Adrenal gland (tissue), 5 donors: ENCODE measurements at regions not wholly inside any gene's neighbourhood (a gene's known extent, or its start where the extent isn't known, plus 50 kb on each side); places are given as distances from the start of the nearest gene placed in this dataset.

Experiments
- CTCF ChIP-seq, 6 experiments: fragments of 450-650 bp in 4 of 6; fragments of 200-600 bp in 2 of 6; sonication (generic) in 1 of 6; IDR thresholded peaks; 1 replicate in 5 of 6; 2 replicates in 1 of 6; pipeline versions ENCODE4 v1.5.1 to v1.8.0; 2016 to 2021; ENCODE audit warnings: antibody characterized with exemption in 6 of 6, mild to moderate bottlenecking in 2 of 6, moderate library complexity in 1 of 6
- POLR2A ChIP-seq, 2 donors: fragments of 450-650 bp; IDR thresholded peaks; one replicate each; pipeline ENCODE4 v1.6.1; 2017; ENCODE audit warnings: antibody characterized with exemption in 2 of 2, mild to moderate bottlenecking in 2 of 2, moderate library complexity in 1 of 2
- donor health status: DM: no; HTN: no; CAD: no.

- TF ChIP-seq POLR2A (IDR thresholded peaks at IDR 0.05) (no peak), CTCF (IDR thresholded peaks at IDR 0.05) (no peak)
Observed at GRCh38 chr3:111311709-111312235, 230.2 kb upstream of the CD96 start.
